GM12872 (cell line): ENCODE measurements at regions not wholly inside any gene's neighbourhood (a gene's known extent, or its start where the extent isn't known, plus 50 kb on each side); places are given as distances from the start of the nearest gene placed in this dataset.

ENCODE experiments used
- CTCF ChIP-seq: IDR thresholded peaks from 3 replicates; pipeline ENCODE4 v1.5.1; 2011; ENCODE audit warnings: low read depth, mild to moderate bottlenecking, low read length, moderate library complexity; ENCODE audit not compliant: insufficient read depth

GRCh38 chr4:11537846-11538245 lies 109.2 kb upstream of the HS3ST1 start:
- TF ChIP-seq CTCF, result no peak

- no peak for TF ChIP-seq CTCF
These were observed 106.6 kb upstream of the HS3ST1 start for GRCh38 chr4:11535333-11535732.

- no peak for TF ChIP-seq CTCF
These were observed 106.1 kb upstream of the HS3ST1 start for GRCh38 chr4:11534623-11535302.

GRCh38 chr4:11532138-11532537 lies 103.4 kb upstream of the HS3ST1 start:
- TF ChIP-seq CTCF, result no peak

GRCh38 chr4:11529625-11530201 lies 101.0 kb upstream of the HS3ST1 start:
- TF ChIP-seq CTCF, result no peak

- no peak for TF ChIP-seq CTCF
These were observed 96.4 kb upstream of the HS3ST1 start for GRCh38 chr4:11525085-11525484.

GRCh38 chr4:11518754-11519153 lies 90.1 kb upstream of the HS3ST1 start:
- TF ChIP-seq CTCF, result no peak
